Cardiac muscle cell (in vitro differentiated cells and primary cell): ENCODE measurements at regions not wholly inside any gene's neighbourhood (a gene's known extent, or its start where the extent isn't known, plus 50 kb on each side); places are given as distances from the start of the nearest gene placed in this dataset.

Source experiments
- DNase-seq, 2 donors: peaks; one replicate each; pipeline versions ENCODE4 v3.0.0 to v3.0.0-alpha.2; 2010 to 2017; ENCODE audit warnings: low read depth in 1 of 2, low spot score in 1 of 2
- H3K27ac ChIP-seq: fragments of 200-600 bp; sonication (generic); 2 replicates; pipeline ENCODE4 v1.5.1; 2016
- H3K27me3 ChIP-seq: fragments of 200-600 bp; sonication (generic); 2 replicates; pipeline ENCODE4 v1.6.0; 2016; ENCODE audit warnings: control low read depth
- H3K36me3 ChIP-seq: fragments of 200-600 bp; sonication (generic); 2 replicates; pipeline ENCODE4 v1.5.1; 2016; ENCODE audit warnings: control low read depth
- H3K4me1 ChIP-seq: fragments of 200-600 bp; sonication (generic); 2 replicates; pipeline ENCODE4 v1.8.1; 2017; ENCODE audit warnings: low read depth, mild to moderate bottlenecking, mixed run types
- H3K4me3 ChIP-seq: fragments of 200-600 bp; sonication (generic); 2 replicates; pipeline ENCODE4 v1.5.1; 2016; ENCODE audit warnings: mild to moderate bottlenecking
- H3K9me3 ChIP-seq: fragments of 200-600 bp; sonication (generic); 2 replicates; pipeline ENCODE4 v1.5.1; 2017; ENCODE audit warnings: low read depth, mild to moderate bottlenecking, control low read depth
- TF ChIP-seq, protein P1 (sequence below): IDR thresholded peaks from 2 replicates; pipeline ENCODE4 v1.5.1; 2012; ENCODE audit warnings: low read depth, mild to moderate bottlenecking, low read length

DNA sequence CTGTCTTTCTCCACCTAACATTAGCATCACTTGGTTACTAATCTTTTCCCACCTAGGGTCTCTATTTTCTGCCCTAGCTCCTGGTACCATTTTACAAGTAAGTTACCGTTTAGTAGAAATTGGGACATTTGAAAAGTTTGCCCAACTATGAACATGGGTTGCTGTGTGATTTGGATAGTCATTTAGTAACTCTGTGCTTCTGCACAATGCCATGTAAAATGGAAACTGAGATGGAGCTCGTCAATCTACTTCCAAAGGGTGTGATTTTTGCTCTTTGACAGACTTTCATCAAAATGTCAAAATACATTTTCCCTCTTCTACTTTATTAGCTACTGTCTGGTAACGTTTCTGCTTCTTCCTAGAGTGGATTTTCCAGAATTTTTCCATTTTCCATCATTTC, 381.5 kb upstream of the B3GALT2 start:
- peak overlapping the region; percentile 75 for H3K27ac ChIP-seq
- H3K27me3 ChIP-seq, result no peaks in the 10 kb centered on the region
- H3K4me1 ChIP-seq, result peaks cover 22% of the 10 kb centered on the region
- no peak overlapping the region for H3K4me3 ChIP-seq
- DNase-seq, result no peak
- TF ChIP-seq, protein P1, sequence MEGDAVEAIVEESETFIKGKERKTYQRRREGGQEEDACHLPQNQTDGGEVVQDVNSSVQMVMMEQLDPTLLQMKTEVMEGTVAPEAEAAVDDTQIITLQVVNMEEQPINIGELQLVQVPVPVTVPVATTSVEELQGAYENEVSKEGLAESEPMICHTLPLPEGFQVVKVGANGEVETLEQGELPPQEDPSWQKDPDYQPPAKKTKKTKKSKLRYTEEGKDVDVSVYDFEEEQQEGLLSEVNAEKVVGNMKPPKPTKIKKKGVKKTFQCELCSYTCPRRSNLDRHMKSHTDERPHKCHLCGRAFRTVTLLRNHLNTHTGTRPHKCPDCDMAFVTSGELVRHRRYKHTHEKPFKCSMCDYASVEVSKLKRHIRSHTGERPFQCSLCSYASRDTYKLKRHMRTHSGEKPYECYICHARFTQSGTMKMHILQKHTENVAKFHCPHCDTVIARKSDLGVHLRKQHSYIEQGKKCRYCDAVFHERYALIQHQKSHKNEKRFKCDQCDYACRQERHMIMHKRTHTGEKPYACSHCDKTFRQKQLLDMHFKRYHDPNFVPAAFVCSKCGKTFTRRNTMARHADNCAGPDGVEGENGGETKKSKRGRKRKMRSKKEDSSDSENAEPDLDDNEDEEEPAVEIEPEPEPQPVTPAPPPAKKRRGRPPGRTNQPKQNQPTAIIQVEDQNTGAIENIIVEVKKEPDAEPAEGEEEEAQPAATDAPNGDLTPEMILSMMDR, result no peak
- no peaks in the 10 kb centered on the region for H3K9me3 ChIP-seq
- no peaks in the 10 kb centered on the region for H3K36me3 ChIP-seq

DNA sequence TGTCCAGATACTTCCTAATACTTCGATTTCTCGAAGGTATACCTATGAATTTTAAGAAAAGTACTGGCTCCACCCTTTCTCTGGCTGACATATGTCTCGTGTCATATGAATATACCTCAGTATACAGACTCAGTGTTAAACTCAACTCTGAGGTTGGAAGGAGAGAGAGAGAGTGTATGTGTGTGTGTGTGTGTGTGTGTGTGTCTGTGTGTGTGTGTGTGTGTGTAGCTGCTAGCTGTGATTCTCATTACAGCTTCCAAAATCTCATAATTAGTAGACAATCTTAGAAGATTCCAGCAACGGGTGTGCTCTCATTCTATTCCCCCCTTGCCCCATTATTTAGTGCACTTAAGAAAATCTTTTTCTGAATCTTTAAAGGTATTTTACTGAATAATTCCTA, 380.3 kb upstream of the B3GALT2 start:
- Histone ChIP-seq H3K9me3 (no peaks in the 10 kb centered on the region), H3K4me1 (peaks cover 22% of the 10 kb centered on the region), H3K36me3 (no peaks in the 10 kb centered on the region), H3K27me3 (no peaks in the 10 kb centered on the region), H3K4me3 (no peak overlapping the region), H3K27ac (no peak overlapping the region)
- DNase-seq, result no peak
- TF ChIP-seq, protein P1, result no peak

DNA sequence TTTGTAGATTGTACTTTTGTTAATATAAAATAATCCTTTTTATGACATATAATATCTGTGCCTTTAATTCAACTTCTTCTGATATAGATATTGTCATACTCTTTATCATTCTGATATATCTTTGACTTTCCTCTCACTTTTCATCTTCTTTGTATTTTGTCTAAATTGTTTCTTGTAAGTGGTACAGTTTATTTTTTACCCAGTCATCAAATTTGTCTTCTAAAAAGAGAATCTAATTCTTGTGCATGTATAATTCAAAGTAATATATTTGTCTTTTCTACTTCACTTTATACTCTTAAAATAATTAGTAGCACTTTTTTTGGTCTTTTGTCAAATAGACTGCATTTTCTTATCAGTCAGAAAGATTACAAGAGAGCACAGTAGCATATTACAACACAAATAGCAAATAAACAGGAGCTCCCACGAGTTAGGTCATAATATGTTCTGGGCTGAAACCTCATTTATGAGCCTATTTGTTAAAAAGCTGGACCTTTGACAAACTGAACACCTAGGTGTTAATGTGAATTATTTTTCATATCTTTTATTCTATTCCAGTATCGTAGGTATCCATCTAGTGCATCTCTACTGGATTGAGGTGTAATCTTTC, 379.7 kb upstream of the B3GALT2 start:
- peaks cover 22% of the 10 kb centered on the region for H3K4me1 ChIP-seq
- TF ChIP-seq, protein P1, result no peak
- no peaks in the 10 kb centered on the region for H3K9me3 ChIP-seq

DNA sequence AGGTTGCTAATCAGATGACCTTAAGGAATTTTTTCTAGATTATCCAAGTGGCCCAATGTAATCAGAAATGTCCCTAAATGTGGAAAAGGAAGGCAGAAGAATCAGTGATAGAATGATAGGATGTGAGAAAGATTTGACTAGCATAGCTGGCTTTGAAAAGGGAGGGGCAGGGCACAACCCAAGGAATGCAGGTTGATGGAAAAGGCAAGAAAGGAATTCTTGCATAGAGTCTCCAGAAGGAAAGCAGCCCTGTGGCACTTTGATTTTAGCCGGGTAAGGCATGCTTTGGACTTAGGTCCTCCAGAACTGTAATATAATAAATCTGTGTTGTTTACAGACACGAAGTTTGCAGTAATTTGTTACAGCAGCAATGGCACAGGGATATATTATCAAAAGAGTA, 375.7 kb upstream of the B3GALT2 start:
- Histone ChIP-seq H3K27ac (no peak overlapping the region), H3K4me1 (no peaks in the 10 kb centered on the region), H3K27me3 (no peaks in the 10 kb centered on the region), H3K9me3 (no peaks in the 10 kb centered on the region), H3K4me3 (no peak overlapping the region), H3K36me3 (no peaks in the 10 kb centered on the region)
- no peak for DNase-seq
- TF ChIP-seq, protein P1, result no peak

More for the DNA sequence above, 379.7 kb upstream of the B3GALT2 start:
- Histone ChIP-seq H3K27me3 (no peaks in the 10 kb centered on the region), H3K36me3 (no peaks in the 10 kb centered on the region), H3K4me3 (no peak overlapping the region), H3K27ac (no peak overlapping the region)
- DNase-seq, result no peak

DNA sequence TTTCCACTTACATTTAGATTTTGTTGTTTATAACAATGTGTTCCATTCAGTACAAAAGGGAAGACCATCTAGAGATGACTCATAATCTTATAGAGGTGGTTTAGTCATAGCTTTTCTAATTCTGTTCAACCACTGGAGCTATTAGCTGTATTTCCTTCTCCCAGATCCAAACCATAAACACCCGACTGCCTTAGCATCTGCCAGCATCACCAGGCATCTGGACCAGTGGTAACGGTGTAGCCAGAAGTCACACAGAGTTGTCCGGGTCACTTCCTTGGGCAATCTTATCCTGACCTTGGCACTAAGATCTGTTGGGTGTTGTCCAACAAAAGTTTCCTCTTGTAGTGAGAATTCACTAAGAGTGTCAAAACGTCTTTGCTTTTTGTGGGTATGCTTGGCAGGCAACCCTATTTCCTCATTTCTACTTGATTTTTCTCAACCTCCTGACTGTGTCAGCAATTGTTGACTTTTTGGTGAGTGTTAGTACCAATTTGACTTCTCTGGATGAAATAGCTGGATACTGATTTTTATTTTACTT, 372.1 kb upstream of the B3GALT2 start:
- TF ChIP-seq, protein P1, result no peak
- H3K4me1 ChIP-seq, result no peaks in the 10 kb centered on the region

More for the DNA sequence above, 372.1 kb upstream of the B3GALT2 start:
- Histone ChIP-seq H3K36me3 (no peaks in the 10 kb centered on the region), H3K27ac (no peak overlapping the region), H3K4me3 (no peak overlapping the region), H3K27me3 (no peaks in the 10 kb centered on the region), H3K9me3 (no peaks in the 10 kb centered on the region)
- peak in 1 of 2 donors; percentile 90 for DNase-seq
